ENCODE measurements at regions not wholly inside any gene's neighbourhood (a gene's known extent, or its start where the extent isn't known, plus 50 kb on each side); places are given as distances from the start of the nearest gene placed in this dataset.
"Not testable (repeated sequence)": the region's sequence is repeated elsewhere in the genome, so short reads cannot be mapped to it uniquely, and the experiment has no call there.

GRCh38 chr6:5837323-5837722, 169.4 kb downstream of the NRN1 start:
- no peak for DNase-seq (ENCODE audit: low spot score)

- DNase-seq (ENCODE audit: low spot score): not testable (repeated sequence)
Measured at GRCh38 chr6:5836597-5836996, 170.1 kb downstream of the NRN1 start.

- DNase-seq (ENCODE audit: low spot score): no peak
Measured at GRCh38 chr6:5833120-5833519, 173.6 kb downstream of the NRN1 start.

- DNase-seq (ENCODE audit: low spot score): no peak
Measured at GRCh38 chr6:5832668-5833067, 174.1 kb downstream of the NRN1 start.

- not testable (repeated sequence) for DNase-seq (ENCODE audit: low spot score)
Measured at GRCh38 chr6:5831219-5831862, 175.4 kb downstream of the NRN1 start.

- no peak for DNase-seq (ENCODE audit: low spot score)
Measured at GRCh38 chr6:5828296-5828695, 178.4 kb downstream of the NRN1 start.

- no peak for DNase-seq (ENCODE audit: low spot score)
Measured at GRCh38 chr6:5827056-5827904, 179.4 kb downstream of the NRN1 start.

GRCh38 chr6:5824382-5824983, 182.2 kb downstream of the NRN1 start:
- not testable (repeated sequence) for DNase-seq (ENCODE audit: low spot score)
